ENCODE measurements at regions not wholly inside any gene's neighbourhood (a gene's known extent, or its start where the extent isn't known, plus 50 kb on each side); places are given as distances from the start of the nearest gene placed in this dataset.
A peak's percentile ranks its signal among the peaks of the same experiment; 100 is the strongest.

DNA sequence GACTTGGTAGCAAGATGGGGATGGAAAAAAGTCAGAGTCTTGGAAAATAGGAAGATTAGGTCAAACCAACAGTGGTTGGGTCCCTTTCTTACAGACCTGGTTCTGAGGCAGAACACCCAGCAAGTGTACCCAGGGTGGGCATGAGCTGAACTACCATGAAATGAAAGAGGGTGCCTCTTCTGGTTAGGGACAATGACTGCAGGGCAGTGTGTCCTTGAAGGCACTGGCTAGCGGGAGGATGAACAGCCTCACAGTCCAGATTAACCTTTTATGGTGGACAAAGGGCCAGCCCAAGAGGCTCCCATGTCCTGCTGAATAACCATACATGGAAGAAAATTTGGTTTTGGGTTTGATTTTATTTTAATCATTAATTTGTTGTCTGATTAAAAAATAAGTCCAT, 61.8 kb upstream of the CCDC85A start:
- H3K4me3 ChIP-seq (replicated peaks; ENCODE audit: low read depth, low read length): no peak overlapping the region

DNA sequence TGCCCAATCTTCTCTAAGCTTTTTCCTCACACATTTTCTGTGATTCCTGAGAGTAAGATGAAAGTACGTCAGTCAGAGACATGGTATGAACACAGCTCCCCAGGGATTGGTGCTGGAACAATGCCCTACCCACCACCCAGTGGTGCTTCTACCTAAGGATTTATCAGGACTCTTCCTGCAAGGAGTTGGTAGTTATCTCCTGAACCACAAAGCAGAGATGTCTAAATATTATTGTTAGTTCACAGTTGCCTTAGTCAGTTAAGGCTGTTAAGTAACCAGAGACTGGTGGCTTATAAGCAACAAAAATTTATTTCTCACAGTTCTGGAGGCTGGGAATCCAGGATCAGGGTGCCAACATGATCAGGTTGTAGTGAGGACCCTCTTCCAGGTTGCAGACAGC, 60.3 kb upstream of the CCDC85A start:
- TF ChIP-seq, protein P1, sequence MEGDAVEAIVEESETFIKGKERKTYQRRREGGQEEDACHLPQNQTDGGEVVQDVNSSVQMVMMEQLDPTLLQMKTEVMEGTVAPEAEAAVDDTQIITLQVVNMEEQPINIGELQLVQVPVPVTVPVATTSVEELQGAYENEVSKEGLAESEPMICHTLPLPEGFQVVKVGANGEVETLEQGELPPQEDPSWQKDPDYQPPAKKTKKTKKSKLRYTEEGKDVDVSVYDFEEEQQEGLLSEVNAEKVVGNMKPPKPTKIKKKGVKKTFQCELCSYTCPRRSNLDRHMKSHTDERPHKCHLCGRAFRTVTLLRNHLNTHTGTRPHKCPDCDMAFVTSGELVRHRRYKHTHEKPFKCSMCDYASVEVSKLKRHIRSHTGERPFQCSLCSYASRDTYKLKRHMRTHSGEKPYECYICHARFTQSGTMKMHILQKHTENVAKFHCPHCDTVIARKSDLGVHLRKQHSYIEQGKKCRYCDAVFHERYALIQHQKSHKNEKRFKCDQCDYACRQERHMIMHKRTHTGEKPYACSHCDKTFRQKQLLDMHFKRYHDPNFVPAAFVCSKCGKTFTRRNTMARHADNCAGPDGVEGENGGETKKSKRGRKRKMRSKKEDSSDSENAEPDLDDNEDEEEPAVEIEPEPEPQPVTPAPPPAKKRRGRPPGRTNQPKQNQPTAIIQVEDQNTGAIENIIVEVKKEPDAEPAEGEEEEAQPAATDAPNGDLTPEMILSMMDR (IDR thresholded peaks at IDR 0.05; ENCODE audit: low read length, missing control alignments): no peak
- H3K4me3 ChIP-seq (replicated peaks; ENCODE audit: low read depth, low read length): no peak overlapping the region
- no peak for DNase-seq (ENCODE audit: low read depth)

More for the DNA sequence above, 61.8 kb upstream of the CCDC85A start:
- TF ChIP-seq, protein P1 (IDR thresholded peaks at IDR 0.05; ENCODE audit: low read length, missing control alignments): no peak
- no peak for DNase-seq (ENCODE audit: low read depth)

DNA sequence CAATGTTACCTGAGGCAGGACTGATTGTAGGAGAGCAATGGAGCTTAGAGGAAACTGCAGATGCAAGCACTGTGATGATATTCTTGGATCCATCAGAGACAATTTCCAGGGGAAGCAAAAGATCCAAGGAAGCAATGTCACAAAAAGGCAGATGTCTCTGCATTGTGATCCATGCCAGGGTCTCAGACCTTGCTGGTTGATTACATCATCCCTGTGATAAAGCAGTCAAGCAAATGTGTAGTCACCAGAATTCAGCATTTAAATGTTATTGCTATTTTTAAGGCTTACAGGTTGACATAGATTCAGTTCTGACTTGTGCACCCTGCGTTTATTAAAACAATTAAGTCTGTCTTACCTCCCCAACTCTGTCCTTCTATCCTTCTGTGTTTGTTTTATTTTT, 56.8 kb upstream of the CCDC85A start:
- no peak overlapping the region for H3K4me3 ChIP-seq (replicated peaks; ENCODE audit: low read depth, low read length)
- TF ChIP-seq, protein P1 (IDR thresholded peaks at IDR 0.05; ENCODE audit: low read length, missing control alignments): no peak
- DNase-seq (ENCODE audit: low read depth): no peak

DNA sequence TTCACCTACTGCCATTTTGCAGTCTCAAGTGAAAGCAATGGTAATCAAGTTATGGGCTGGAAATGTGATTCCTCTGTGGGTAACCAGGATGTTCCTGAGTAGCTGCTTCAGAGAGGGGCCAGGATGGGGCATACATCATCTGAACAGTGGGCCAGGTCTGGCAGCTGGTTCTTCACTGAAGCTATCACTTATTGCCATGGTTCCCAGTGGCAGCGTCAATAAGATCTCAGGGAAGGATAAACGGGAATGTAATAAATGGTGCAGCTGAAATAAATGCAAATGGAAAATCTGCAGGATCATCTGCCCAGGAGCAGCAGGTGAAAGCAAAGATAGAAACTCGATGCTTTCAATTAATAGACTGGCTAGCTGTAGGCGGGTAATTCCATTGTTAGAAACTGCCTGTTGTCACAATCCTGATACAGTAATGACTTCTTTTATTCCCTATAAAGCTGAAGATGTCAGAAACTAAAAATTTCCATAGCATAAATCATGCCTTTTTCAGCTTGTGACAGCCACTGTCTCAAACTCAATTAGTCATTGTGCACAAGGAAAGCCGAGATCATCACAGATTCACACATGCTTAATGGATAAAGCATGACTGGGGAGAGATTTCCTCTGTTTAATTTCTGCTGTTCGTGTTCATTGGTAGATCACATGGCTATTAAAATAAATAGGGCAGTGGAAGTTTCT, 56.2 kb upstream of the CCDC85A start:
- no peak for DNase-seq (ENCODE audit: low read depth)
- H3K4me3 ChIP-seq (replicated peaks; ENCODE audit: low read depth, low read length): no peak overlapping the region
- TF ChIP-seq, protein P1 (IDR thresholded peaks at IDR 0.05; ENCODE audit: low read length, missing control alignments): no peak

DNA sequence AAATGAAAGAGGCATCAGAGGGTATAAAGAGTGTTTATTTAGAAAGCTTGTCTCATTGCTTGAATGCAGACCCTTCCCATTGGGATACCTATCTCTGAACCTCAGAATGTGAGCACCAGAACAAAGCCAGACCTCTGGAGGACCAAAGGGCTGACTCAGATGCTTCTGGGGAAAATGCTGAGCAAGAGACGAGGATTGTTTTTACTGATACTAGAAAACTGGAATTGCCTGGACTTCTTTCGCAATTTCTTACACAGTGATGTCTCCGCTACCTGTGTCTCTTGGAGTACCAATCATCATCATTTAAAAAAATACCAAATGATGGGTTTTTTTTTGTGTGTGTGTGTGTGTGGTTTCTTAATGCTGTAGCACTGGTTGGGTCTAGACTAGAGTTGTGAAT, 55.6 kb upstream of the CCDC85A start:
- H3K4me3 ChIP-seq (replicated peaks; ENCODE audit: low read depth, low read length): no peak overlapping the region
- DNase-seq (ENCODE audit: low read depth): no peak
- TF ChIP-seq, protein P1 (IDR thresholded peaks at IDR 0.05; ENCODE audit: low read length, missing control alignments): no peak

DNA sequence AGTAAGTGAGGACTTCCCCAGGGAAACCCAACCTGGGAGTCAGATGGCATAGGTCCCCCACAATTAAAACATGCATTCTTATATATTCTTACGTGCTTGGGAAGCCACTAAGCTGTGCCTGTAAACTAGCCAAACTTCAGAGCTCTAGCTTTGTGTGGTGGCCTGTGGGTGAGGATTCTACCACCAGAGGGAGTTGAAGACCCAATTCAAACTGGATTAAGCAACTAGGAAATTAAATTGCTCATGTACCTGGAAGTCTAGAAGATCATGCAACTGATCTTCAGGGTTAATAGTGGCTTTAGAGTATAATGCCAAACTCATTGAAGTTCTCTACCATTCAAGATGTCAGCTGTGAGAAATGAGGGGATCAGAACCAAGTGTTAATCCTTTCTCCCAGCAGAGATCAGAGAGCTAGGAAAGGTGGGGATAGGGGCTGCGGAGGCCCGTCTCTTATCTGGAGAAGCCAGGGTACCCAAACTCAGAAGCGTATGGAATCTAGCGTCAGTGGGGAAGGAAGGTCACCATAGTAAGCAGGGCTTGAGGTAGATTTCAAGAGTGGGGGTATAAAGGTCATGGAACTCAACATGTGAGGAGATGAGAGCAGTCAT, 53.2 kb upstream of the CCDC85A start:
- TF ChIP-seq, protein P1 (IDR thresholded peaks at IDR 0.05; ENCODE audit: low read length, missing control alignments): peak; percentile 97
- no peak overlapping the region for H3K4me3 ChIP-seq (replicated peaks; ENCODE audit: low read depth, low read length)
- DNase-seq (ENCODE audit: low read depth): peak; percentile 78

DNA sequence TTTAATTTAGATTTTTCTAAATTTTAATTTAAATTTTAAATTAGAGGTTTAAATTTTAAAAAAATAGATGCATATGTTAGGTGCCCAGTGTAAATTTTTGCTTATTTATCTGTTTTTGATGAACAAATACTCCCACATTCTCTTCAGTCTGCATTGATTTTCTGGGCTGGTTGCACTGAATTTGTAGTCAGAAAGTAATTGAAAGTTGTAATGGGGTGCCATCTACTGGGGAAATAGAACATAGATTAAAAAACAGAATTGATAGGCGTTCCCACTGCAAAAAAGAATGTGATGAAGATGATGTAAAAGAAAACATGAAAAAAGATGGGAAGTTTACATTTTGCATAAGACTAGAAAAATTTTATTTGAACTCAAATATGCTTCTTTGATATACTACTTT, 51.7 kb upstream of the CCDC85A start:
- H3K4me3 ChIP-seq (replicated peaks; ENCODE audit: low read depth, low read length): no peak overlapping the region
- DNase-seq (ENCODE audit: low read depth): peak; percentile 77
- TF ChIP-seq, protein P1 (IDR thresholded peaks at IDR 0.05; ENCODE audit: low read length, missing control alignments): peak; percentile 54

Measured in fibroblast of pulmonary artery (primary cell).